SJCRH30 (cell line): ENCODE measurements at regions not wholly inside any gene's neighbourhood (a gene's known extent, or its start where the extent isn't known, plus 50 kb on each side); places are given as distances from the start of the nearest gene placed in this dataset.
A peak's percentile ranks its signal among the peaks of the same experiment; 100 is the strongest.
"Not testable (repeated sequence)": the region's sequence is repeated elsewhere in the genome, so short reads cannot be mapped to it uniquely, and the experiment has no call there.

Experiments
- DNase-seq, 2 experiments: peaks; one replicate each; pipeline ENCODE4 v3.0.0-alpha.2; 2015 to 2020
- H3K27ac ChIP-seq: fragments of 250-450 bp; sonication (Bioruptor Pico); 2 replicates; pipeline ENCODE4 v1.5.1; 2020; ENCODE audit warnings: mild to moderate bottlenecking, moderate library complexity
- H3K27me3 ChIP-seq: fragments of 250-450 bp; sonication (Bioruptor Pico); 2 replicates; pipeline ENCODE4 v1.5.1; 2020; ENCODE audit warnings: mild to moderate bottlenecking, moderate library complexity
- H3K36me3 ChIP-seq: fragments of 250-450 bp; sonication (Bioruptor Pico); 2 replicates; pipeline ENCODE4 v1.5.1; 2020; ENCODE audit warnings: mild to moderate bottlenecking, moderate library complexity
- H3K4me1 ChIP-seq: fragments of 250-450 bp; sonication (Bioruptor Pico); 2 replicates; pipeline ENCODE4 v1.5.1; 2020; ENCODE audit warnings: mild to moderate bottlenecking, moderate library complexity
- H3K4me3 ChIP-seq: fragments of 250-450 bp; sonication (Bioruptor Pico); 2 replicates; pipeline ENCODE4 v1.5.1; 2020; ENCODE audit warnings: mild to moderate bottlenecking, moderate library complexity
- H3K9me3 ChIP-seq: fragments of 250-450 bp; sonication (Bioruptor Pico); replicated peaks from 2 replicates; pipeline ENCODE4 v1.5.1; 2020; ENCODE audit warnings: mild to moderate bottlenecking, moderate library complexity

- Histone ChIP-seq H3K4me3 (no peak overlapping the region), H3K27ac (no peak overlapping the region), H3K27me3 (0 out of 2 replicates have a peak, but pooled peaks cover 3% of the 10 kb centered on the region), H3K9me3 (no peaks in the 10 kb centered on the region; the same call in 1 of the 2 replicates), H3K4me1 (no peaks in the 10 kb centered on the region), H3K36me3 (no peaks in the 10 kb centered on the region)
- no peak for DNase-seq
Observed at GRCh38 chr4:11698033-11698432, 269.3 kb upstream of the HS3ST1 start.

GRCh38 chr4:11693693-11694092, 265.0 kb upstream of the HS3ST1 start:
- H3K4me3 ChIP-seq: no peak overlapping the region
- H3K27me3 ChIP-seq: 0 out of 2 replicates have a peak, but pooled peaks cover 1% of the 10 kb centered on the region
- H3K27ac ChIP-seq: no peak overlapping the region
- H3K9me3 ChIP-seq: no peaks in the 10 kb centered on the region; the same call in 1 of the 2 replicates
- no peak for DNase-seq
- no peaks in the 10 kb centered on the region for H3K4me1 ChIP-seq
- no peaks in the 10 kb centered on the region for H3K36me3 ChIP-seq

- H3K36me3 ChIP-seq: no peaks in the 10 kb centered on the region
- no peaks in the 10 kb centered on the region; the same call in 1 of the 2 replicates for H3K9me3 ChIP-seq
- H3K27ac ChIP-seq: no peak overlapping the region
- no peak for DNase-seq
- H3K27me3 ChIP-seq: no peaks in the 10 kb centered on the region
- no peaks in the 10 kb centered on the region for H3K4me1 ChIP-seq
- no peak overlapping the region for H3K4me3 ChIP-seq
Observed at GRCh38 chr4:11691236-11691635, 262.5 kb upstream of the HS3ST1 start.

GRCh38 chr4:11687727-11688126, 259.0 kb upstream of the HS3ST1 start:
- Histone ChIP-seq H3K27ac (no peak overlapping the region), H3K27me3 (no peaks in the 10 kb centered on the region), H3K4me3 (no peak overlapping the region), H3K4me1 (peaks cover 9% of the 10 kb centered on the region), H3K36me3 (no peaks in the 10 kb centered on the region), H3K9me3 (no peaks in the 10 kb centered on the region)
- DNase-seq: no peak

- Histone ChIP-seq H3K27me3 (no peaks in the 10 kb centered on the region), H3K9me3 (no peaks in the 10 kb centered on the region), H3K36me3 (no peaks in the 10 kb centered on the region), H3K4me3 (no peak overlapping the region), H3K27ac (no peak overlapping the region), H3K4me1 (peaks cover 9% of the 10 kb centered on the region)
- DNase-seq: peak; percentile 19 to 63
Observed at GRCh38 chr4:11685481-11685880, 256.8 kb upstream of the HS3ST1 start.

- Histone ChIP-seq H3K36me3 (no peaks in the 10 kb centered on the region), H3K9me3 (no peaks in the 10 kb centered on the region), H3K4me1 (no peaks in the 10 kb centered on the region), H3K27ac (no peak overlapping the region), H3K27me3 (no peaks in the 10 kb centered on the region), H3K4me3 (no peak overlapping the region)
- DNase-seq: peak; percentile 35 to 51
Observed at GRCh38 chr4:11675051-11675800, 246.5 kb upstream of the HS3ST1 start.

GRCh38 chr4:11670304-11670703, 241.6 kb upstream of the HS3ST1 start:
- no peaks in the 10 kb centered on the region for H3K4me1 ChIP-seq
- H3K36me3 ChIP-seq: no peaks in the 10 kb centered on the region
- no peak overlapping the region for H3K4me3 ChIP-seq
- H3K27ac ChIP-seq: no peak overlapping the region
- no peak for DNase-seq
- H3K27me3 ChIP-seq: no peaks in the 10 kb centered on the region
- no peaks in the 10 kb centered on the region for H3K9me3 ChIP-seq

- H3K36me3 ChIP-seq: no peaks in the 10 kb centered on the region
- H3K27me3 ChIP-seq: no peaks in the 10 kb centered on the region
- H3K27ac ChIP-seq: no peak overlapping the region
- H3K9me3 ChIP-seq: no peaks in the 10 kb centered on the region
- no peak overlapping the region for H3K4me3 ChIP-seq
- H3K4me1 ChIP-seq: no peaks in the 10 kb centered on the region
- DNase-seq: no peak
Observed at GRCh38 chr4:11669156-11669555, 240.5 kb upstream of the HS3ST1 start.

GRCh38 chr4:11663114-11663513, 234.4 kb upstream of the HS3ST1 start:
- H3K27ac ChIP-seq: no peak overlapping the region
- no peaks in the 10 kb centered on the region for H3K4me1 ChIP-seq
- no peaks in the 10 kb centered on the region for H3K9me3 ChIP-seq
- no peak for DNase-seq
- H3K4me3 ChIP-seq: no peak overlapping the region
- H3K27me3 ChIP-seq: no peaks in the 10 kb centered on the region
- no peaks in the 10 kb centered on the region for H3K36me3 ChIP-seq

GRCh38 chr4:11650801-11651596, 222.3 kb upstream of the HS3ST1 start:
- Histone ChIP-seq H3K36me3 (no peaks in the 10 kb centered on the region), H3K9me3 (no peaks in the 10 kb centered on the region), H3K27me3 (0 out of 2 replicates have a peak, but pooled peaks cover 7% of the 10 kb centered on the region), H3K4me3 (no peak overlapping the region), H3K4me1 (no peaks in the 10 kb centered on the region), H3K27ac (no peak overlapping the region)
- no peak for DNase-seq

- Histone ChIP-seq H3K4me1 (no peaks in the 10 kb centered on the region), H3K4me3 (no peak overlapping the region), H3K36me3 (no peaks in the 10 kb centered on the region), H3K9me3 (no peaks in the 10 kb centered on the region), H3K27me3 (0 out of 2 replicates have a peak, but pooled peaks cover 2% of the 10 kb centered on the region), H3K27ac (no peak overlapping the region)
- DNase-seq: no peak
Observed at GRCh38 chr4:11647433-11647832, 218.7 kb upstream of the HS3ST1 start.

GRCh38 chr4:11643081-11643480, 214.4 kb upstream of the HS3ST1 start:
- H3K27ac ChIP-seq, H3K9me3 ChIP-seq, H3K36me3 ChIP-seq, H3K4me3 ChIP-seq, H3K27me3 ChIP-seq, DNase-seq, H3K4me1 ChIP-seq: not testable (repeated sequence)

GRCh38 chr4:11640584-11640983, 211.9 kb upstream of the HS3ST1 start:
- DNase-seq: no peak
- Histone ChIP-seq H3K36me3 (no peaks in the 10 kb centered on the region), H3K27ac (no peak overlapping the region), H3K27me3 (no peaks in the 10 kb centered on the region), H3K4me3 (no peak overlapping the region), H3K4me1 (0 out of 2 replicates have a peak, but pooled peaks cover 1% of the 10 kb centered on the region), H3K9me3 (no peaks in the 10 kb centered on the region)

- Histone ChIP-seq H3K36me3 (no peaks in the 10 kb centered on the region), H3K4me3 (no peak overlapping the region), H3K9me3 (no peaks in the 10 kb centered on the region), H3K27ac (no peak overlapping the region), H3K4me1 (0 out of 2 replicates have a peak, but pooled peaks cover 4% of the 10 kb centered on the region), H3K27me3 (no peaks in the 10 kb centered on the region)
- no peak for DNase-seq
Observed at GRCh38 chr4:11636551-11636950, 207.9 kb upstream of the HS3ST1 start.

GRCh38 chr4:11636031-11636430, 207.3 kb upstream of the HS3ST1 start:
- Histone ChIP-seq H3K4me3 (no peak overlapping the region), H3K9me3 (no peaks in the 10 kb centered on the region), H3K27me3 (no peaks in the 10 kb centered on the region), H3K4me1 (0 out of 2 replicates have a peak, but pooled peaks cover 4% of the 10 kb centered on the region), H3K27ac (no peak overlapping the region), H3K36me3 (no peaks in the 10 kb centered on the region)
- no peak for DNase-seq
